HG03108 (cell line): ENCODE measurements at regions not wholly inside any gene's neighbourhood (a gene's known extent, or its start where the extent isn't known, plus 50 kb on each side); places are given as distances from the start of the nearest gene placed in this dataset.

Source experiments
- ATAC-seq: cut with Tn5 transposase; IDR thresholded peaks from one replicate; pipeline ENCODE4 v1.9.1; 2021; ENCODE audit warnings: moderate library complexity; ENCODE audit not compliant: unreplicated experiment

- no peak for ATAC-seq
Measured at GRCh38 chr11:13907678-13908077, 54.8 kb upstream of the SPON1 start.

- ATAC-seq: no peak
Measured at GRCh38 chr11:13908535-13908934, 54.0 kb upstream of the SPON1 start.
